ENCODE measurements at regions not wholly inside any gene's neighbourhood (a gene's known extent, or its start where the extent isn't known, plus 50 kb on each side); places are given as distances from the start of the nearest gene placed in this dataset.

GRCh38 chr6:132139611-132140010 is 188.4 kb upstream of the CCN2 start:
- TF ChIP-seq, protein P1, sequence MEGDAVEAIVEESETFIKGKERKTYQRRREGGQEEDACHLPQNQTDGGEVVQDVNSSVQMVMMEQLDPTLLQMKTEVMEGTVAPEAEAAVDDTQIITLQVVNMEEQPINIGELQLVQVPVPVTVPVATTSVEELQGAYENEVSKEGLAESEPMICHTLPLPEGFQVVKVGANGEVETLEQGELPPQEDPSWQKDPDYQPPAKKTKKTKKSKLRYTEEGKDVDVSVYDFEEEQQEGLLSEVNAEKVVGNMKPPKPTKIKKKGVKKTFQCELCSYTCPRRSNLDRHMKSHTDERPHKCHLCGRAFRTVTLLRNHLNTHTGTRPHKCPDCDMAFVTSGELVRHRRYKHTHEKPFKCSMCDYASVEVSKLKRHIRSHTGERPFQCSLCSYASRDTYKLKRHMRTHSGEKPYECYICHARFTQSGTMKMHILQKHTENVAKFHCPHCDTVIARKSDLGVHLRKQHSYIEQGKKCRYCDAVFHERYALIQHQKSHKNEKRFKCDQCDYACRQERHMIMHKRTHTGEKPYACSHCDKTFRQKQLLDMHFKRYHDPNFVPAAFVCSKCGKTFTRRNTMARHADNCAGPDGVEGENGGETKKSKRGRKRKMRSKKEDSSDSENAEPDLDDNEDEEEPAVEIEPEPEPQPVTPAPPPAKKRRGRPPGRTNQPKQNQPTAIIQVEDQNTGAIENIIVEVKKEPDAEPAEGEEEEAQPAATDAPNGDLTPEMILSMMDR (IDR thresholded peaks at IDR 0.05), result no peak
- TF ChIP-seq POLR2A (IDR thresholded peaks at IDR 0.05) (no peak), POLR2AphosphoS5 (IDR thresholded peaks at IDR 0.05) (no peak), EP300 (IDR thresholded peaks at IDR 0.05) (no peak)

Measured in gastroesophageal sphincter (tissue), 3 donors.